ENCODE measurements at regions not wholly inside any gene's neighbourhood (a gene's known extent, or its start where the extent isn't known, plus 50 kb on each side); places are given as distances from the start of the nearest gene placed in this dataset.

DNA sequence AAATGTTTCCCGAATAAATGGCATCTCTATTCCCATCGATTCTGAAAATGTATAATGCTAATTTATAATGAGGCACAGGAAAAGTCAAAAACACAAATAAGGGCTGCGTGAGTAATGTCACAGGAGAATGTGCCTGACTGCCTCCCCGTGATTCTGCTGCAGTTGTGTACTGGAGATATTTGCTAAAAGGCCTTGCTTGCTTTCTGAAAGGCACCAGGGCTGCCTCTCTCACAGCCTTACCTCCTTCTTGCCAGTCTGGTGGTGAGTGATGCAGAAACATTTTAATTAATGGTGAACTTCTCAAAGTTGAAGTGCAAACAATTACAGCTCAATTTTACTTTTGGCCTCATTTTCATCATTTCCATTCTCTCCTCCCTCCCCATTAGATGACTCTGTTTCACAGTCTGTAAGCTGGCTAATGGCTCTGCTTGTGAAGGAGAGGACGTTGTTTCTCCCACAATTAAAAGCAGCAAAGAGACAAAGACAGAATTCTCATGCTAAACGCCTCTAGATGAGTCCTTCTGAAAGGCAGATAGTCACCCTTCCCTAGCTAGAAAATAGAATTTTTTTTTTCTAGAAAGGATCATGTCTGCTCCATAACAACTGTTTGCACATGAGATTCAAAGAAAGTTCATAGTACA is 377.6 kb downstream of the MDFIC start:
- Histone ChIP-seq H3K79me1 (ENCODE audit: low read length) (no peaks in the 10 kb centered on the region), H3K27me3 (ENCODE audit: insufficient read depth, low read length, poor library complexity) (no peaks in the 10 kb centered on the region), H2BK120ac (ENCODE audit: low read depth, low read length) (no peak overlapping the region), H4K8ac (ENCODE audit: low read depth, low read length) (no peak overlapping the region), H2BK15ac (replicated peaks; ENCODE audit: low read depth) (no peak overlapping the region), H3K79me2 (ENCODE audit: control insufficient read depth, insufficient read depth, low read length) (no peaks in the 10 kb centered on the region), H2BK5ac (ENCODE audit: low read length) (no peak overlapping the region), H3K27ac (ENCODE audit: low read depth, low read length) (no peak overlapping the region), H3K4me2 (ENCODE audit: low read length) (no peak overlapping the region), H3K4me3 (ENCODE audit: low read length) (no peak overlapping the region), H3K36me3 (ENCODE audit: control insufficient read depth, insufficient read depth, low read length) (no peaks in the 10 kb centered on the region), H3K18ac (ENCODE audit: low read length) (peak overlapping the region; percentile 14), H3K56ac (ENCODE audit: low read length) (no peak overlapping the region), H3K4me1 (ENCODE audit: control insufficient read depth, low read depth, low read length) (no peaks in the 10 kb centered on the region), H3K4ac (ENCODE audit: low read depth, low read length) (no peak overlapping the region), H3K9ac (ENCODE audit: low read length) (no peak overlapping the region), H3K23ac (ENCODE audit: low read length) (no peak overlapping the region), H4K5ac (ENCODE audit: low read length) (no peak overlapping the region), H2AK5ac (ENCODE audit: low read length) (no peak overlapping the region)
- WGBS (ENCODE audit: extremely low coverage, insufficient coverage, low lambda C conversion rate): no CpG with 5 or more reads among the region's 6 CpGs
- peak; percentile 3 for DNase-seq

DNA sequence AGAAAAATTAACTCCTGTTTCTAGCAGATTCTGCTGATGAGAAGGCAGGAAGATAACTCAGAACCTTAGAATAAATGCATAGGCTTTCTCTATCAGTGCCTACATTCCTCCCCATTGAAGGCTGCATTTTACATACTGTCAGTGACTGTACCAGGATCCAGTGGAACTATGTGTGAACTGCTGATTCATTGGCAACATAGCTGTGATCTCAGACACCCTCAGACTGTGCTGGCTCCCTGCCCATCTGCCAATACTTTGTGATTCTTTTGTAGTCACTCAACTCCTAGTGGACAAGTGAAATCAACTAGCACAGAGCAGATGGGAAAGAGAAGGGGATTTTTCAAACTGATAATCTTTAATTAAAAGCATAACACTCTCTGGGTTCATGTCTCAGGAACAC is 375.8 kb downstream of the MDFIC start:
- H3K18ac ChIP-seq (ENCODE audit: low read length): no peak overlapping the region
- no peak overlapping the region for H2BK5ac ChIP-seq (ENCODE audit: low read length)
- H2AK5ac ChIP-seq (ENCODE audit: low read length): no peak overlapping the region
- H3K27ac ChIP-seq (ENCODE audit: low read depth, low read length): no peak overlapping the region
- no peak overlapping the region for H4K8ac ChIP-seq (ENCODE audit: low read depth, low read length)
- no peak overlapping the region for H3K56ac ChIP-seq (ENCODE audit: low read length)
- no peak overlapping the region for H3K4ac ChIP-seq (ENCODE audit: low read depth, low read length)
- no peaks in the 10 kb centered on the region for H3K27me3 ChIP-seq (ENCODE audit: insufficient read depth, low read length, poor library complexity)
- H2BK15ac ChIP-seq (replicated peaks; ENCODE audit: low read depth): no peak overlapping the region
- no peak overlapping the region for H3K9ac ChIP-seq (ENCODE audit: low read length)
- no peaks in the 10 kb centered on the region for H3K4me1 ChIP-seq (ENCODE audit: control insufficient read depth, low read depth, low read length)
- no peaks in the 10 kb centered on the region for H3K79me2 ChIP-seq (ENCODE audit: control insufficient read depth, insufficient read depth, low read length)
- no peaks in the 10 kb centered on the region for H3K79me1 ChIP-seq (ENCODE audit: low read length)
- H2BK120ac ChIP-seq (ENCODE audit: low read depth, low read length): no peak overlapping the region
- H3K36me3 ChIP-seq (ENCODE audit: control insufficient read depth, insufficient read depth, low read length): no peaks in the 10 kb centered on the region
- H3K4me2 ChIP-seq (ENCODE audit: low read length): no peak overlapping the region
- H3K4me3 ChIP-seq (ENCODE audit: low read length): no peak overlapping the region
- peak; percentile 5 for DNase-seq
- H3K23ac ChIP-seq (ENCODE audit: low read length): no peak overlapping the region
- no peak overlapping the region for H4K5ac ChIP-seq (ENCODE audit: low read length)

DNA sequence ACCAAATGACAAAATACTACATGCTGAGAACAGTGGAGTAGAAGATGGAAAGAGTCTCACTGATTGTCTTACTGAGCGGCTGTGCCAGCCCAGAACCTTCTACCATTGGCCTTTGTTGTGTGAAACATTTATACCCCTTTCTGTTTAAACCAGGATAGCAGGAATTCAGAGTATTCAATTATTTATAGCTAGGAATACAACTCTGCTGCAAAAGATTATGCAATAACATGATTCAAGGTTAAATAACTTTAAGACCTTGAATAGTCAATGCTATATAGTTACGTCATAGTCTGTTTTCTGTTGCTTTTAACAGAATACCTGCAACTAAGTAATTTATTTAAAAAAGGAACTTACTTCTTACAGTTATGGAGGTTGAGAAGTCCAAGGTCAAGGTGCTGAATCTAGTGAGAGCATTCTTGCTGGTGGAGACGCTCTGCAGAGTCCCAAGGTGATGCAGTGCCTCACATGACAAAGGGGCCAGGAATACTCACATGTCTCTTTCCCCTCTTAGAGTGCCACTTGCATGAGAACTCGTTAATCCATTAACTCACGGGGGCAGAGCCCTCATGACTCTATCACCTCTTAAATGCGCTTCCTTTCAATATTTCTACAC is 371.8 kb downstream of the MDFIC start:
- H3K79me1 ChIP-seq (ENCODE audit: low read length): no peaks in the 10 kb centered on the region

DNA sequence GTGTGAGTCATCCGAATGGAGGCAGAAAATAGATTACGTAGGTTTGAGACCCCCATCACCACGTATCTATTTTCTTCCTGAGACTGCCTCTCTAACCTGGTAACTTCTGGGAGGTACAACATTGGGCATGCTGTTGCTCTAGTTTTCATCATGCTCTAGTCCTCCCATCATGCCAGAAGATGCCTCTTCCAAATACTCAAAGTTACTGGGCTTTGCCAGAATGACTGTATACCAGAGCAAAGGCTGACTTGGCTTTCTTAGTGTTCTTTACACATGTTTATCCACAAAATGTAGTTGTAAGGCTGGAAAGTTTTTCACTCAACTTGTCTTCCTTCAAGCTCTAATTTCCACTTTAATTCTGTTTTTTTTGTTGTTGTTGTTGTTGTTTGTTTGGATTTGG is 370.5 kb downstream of the MDFIC start:
- DNase-seq: no peak
- no CpG with 5 or more reads among the region's 3 CpGs for WGBS (ENCODE audit: extremely low coverage, insufficient coverage, low lambda C conversion rate)
- Histone ChIP-seq H3K79me1 (ENCODE audit: low read length) (no peaks in the 10 kb centered on the region), H3K4me2 (ENCODE audit: low read length) (no peak overlapping the region), H2BK120ac (ENCODE audit: low read depth, low read length) (no peak overlapping the region), H2BK5ac (ENCODE audit: low read length) (no peak overlapping the region), H2BK15ac (replicated peaks; ENCODE audit: low read depth) (no peak overlapping the region), H3K4me3 (ENCODE audit: low read length) (no peak overlapping the region), H3K4me1 (ENCODE audit: control insufficient read depth, low read depth, low read length) (no peaks in the 10 kb centered on the region), H3K9ac (ENCODE audit: low read length) (no peak overlapping the region), H3K4ac (ENCODE audit: low read depth, low read length) (no peak overlapping the region), H2AK5ac (ENCODE audit: low read length) (no peak overlapping the region), H4K8ac (ENCODE audit: low read depth, low read length) (no peak overlapping the region), H3K79me2 (ENCODE audit: control insufficient read depth, insufficient read depth, low read length) (no peaks in the 10 kb centered on the region), H3K27me3 (ENCODE audit: insufficient read depth, low read length, poor library complexity) (no peaks in the 10 kb centered on the region), H3K18ac (ENCODE audit: low read length) (no peak overlapping the region), H3K23ac (ENCODE audit: low read length) (no peak overlapping the region), H4K5ac (ENCODE audit: low read length) (no peak overlapping the region), H3K27ac (ENCODE audit: low read depth, low read length) (no peak overlapping the region), H3K56ac (ENCODE audit: low read length) (no peak overlapping the region), H3K36me3 (ENCODE audit: control insufficient read depth, insufficient read depth, low read length) (no peaks in the 10 kb centered on the region)

More for the DNA sequence above, 371.8 kb downstream of the MDFIC start:
- H2BK15ac ChIP-seq (replicated peaks; ENCODE audit: low read depth): no peak overlapping the region
- H3K27ac ChIP-seq (ENCODE audit: low read depth, low read length): no peak overlapping the region
- no peaks in the 10 kb centered on the region for H3K4me1 ChIP-seq (ENCODE audit: control insufficient read depth, low read depth, low read length)
- H3K27me3 ChIP-seq (ENCODE audit: insufficient read depth, low read length, poor library complexity): no peaks in the 10 kb centered on the region
- no peak overlapping the region for H3K4me3 ChIP-seq (ENCODE audit: low read length)
- no peak overlapping the region for H3K4me2 ChIP-seq (ENCODE audit: low read length)
- H3K9ac ChIP-seq (ENCODE audit: low read length): no peak overlapping the region
- no peak overlapping the region for H4K8ac ChIP-seq (ENCODE audit: low read depth, low read length)
- no peaks in the 10 kb centered on the region for H3K79me2 ChIP-seq (ENCODE audit: control insufficient read depth, insufficient read depth, low read length)
- no peak overlapping the region for H3K56ac ChIP-seq (ENCODE audit: low read length)
- H3K18ac ChIP-seq (ENCODE audit: low read length): no peak overlapping the region
- no CpG with 5 or more reads among the region's 6 CpGs for WGBS (ENCODE audit: extremely low coverage, insufficient coverage, low lambda C conversion rate)
- H3K36me3 ChIP-seq (ENCODE audit: control insufficient read depth, insufficient read depth, low read length): no peaks in the 10 kb centered on the region
- no peak overlapping the region for H3K4ac ChIP-seq (ENCODE audit: low read depth, low read length)
- no peak overlapping the region for H4K5ac ChIP-seq (ENCODE audit: low read length)
- no peak overlapping the region for H3K23ac ChIP-seq (ENCODE audit: low read length)
- no peak overlapping the region for H2BK5ac ChIP-seq (ENCODE audit: low read length)
- DNase-seq: no peak
- H2AK5ac ChIP-seq (ENCODE audit: low read length): no peak overlapping the region
- no peak overlapping the region for H2BK120ac ChIP-seq (ENCODE audit: low read depth, low read length)

DNA sequence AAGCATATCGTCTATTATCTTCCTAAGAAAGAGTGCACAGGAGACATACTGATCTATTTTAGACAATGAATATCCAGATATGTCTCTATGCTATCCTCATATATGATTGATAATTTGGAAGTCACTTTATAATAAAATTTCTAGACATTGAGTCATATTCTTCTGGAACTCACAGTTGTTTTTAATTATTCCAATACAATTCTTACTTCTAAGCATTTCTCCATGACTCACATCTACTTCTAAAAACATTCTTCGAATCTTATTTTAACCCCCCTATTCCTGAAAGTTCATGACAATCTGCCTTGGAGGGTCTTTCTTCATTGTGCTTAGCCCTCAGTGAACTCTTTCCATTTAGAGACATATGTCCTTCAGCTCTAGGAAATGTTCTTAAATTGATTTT is 368.1 kb downstream of the MDFIC start:
- Histone ChIP-seq H2BK120ac (ENCODE audit: low read depth, low read length) (no peak overlapping the region), H3K4ac (ENCODE audit: low read depth, low read length) (no peak overlapping the region), H4K5ac (ENCODE audit: low read length) (no peak overlapping the region), H3K27me3 (ENCODE audit: insufficient read depth, low read length, poor library complexity) (no peaks in the 10 kb centered on the region), H3K36me3 (ENCODE audit: control insufficient read depth, insufficient read depth, low read length) (no peaks in the 10 kb centered on the region), H3K56ac (ENCODE audit: low read length) (no peak overlapping the region), H3K79me1 (ENCODE audit: low read length) (no peaks in the 10 kb centered on the region), H3K18ac (ENCODE audit: low read length) (no peak overlapping the region), H3K4me1 (ENCODE audit: control insufficient read depth, low read depth, low read length) (no peaks in the 10 kb centered on the region), H3K79me2 (ENCODE audit: control insufficient read depth, insufficient read depth, low read length) (no peaks in the 10 kb centered on the region), H3K4me2 (ENCODE audit: low read length) (no peak overlapping the region), H3K4me3 (ENCODE audit: low read length) (no peak overlapping the region), H2AK5ac (ENCODE audit: low read length) (no peak overlapping the region), H2BK5ac (ENCODE audit: low read length) (no peak overlapping the region), H2BK15ac (replicated peaks; ENCODE audit: low read depth) (no peak overlapping the region), H3K9ac (ENCODE audit: low read length) (no peak overlapping the region), H4K8ac (ENCODE audit: low read depth, low read length) (no peak overlapping the region), H3K23ac (ENCODE audit: low read length) (no peak overlapping the region), H3K27ac (ENCODE audit: low read depth, low read length) (no peak overlapping the region)
- WGBS (ENCODE audit: extremely low coverage, insufficient coverage, low lambda C conversion rate): 100% methylated on average over 1 of the region's 2 CpGs
- DNase-seq: no peak

DNA sequence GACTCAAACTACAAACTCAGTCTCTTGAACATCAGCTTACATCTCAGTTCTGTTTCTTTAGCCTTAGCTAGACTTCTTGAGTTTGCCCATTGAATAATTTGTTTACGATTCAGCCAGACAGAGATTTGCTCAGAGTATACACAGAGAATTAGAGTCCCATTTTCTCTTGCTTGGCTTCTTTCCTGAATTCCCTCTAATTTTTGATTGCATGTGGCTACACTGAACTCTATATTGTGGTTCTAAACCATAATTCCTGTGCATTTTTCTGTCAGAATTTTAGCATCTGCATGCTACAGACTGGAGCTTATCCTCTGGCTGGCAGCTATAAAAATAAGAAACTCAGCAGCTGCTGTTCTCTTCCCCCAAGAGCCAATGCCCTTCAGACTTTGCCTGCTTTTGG is 354.9 kb downstream of the MDFIC start:
- no peak overlapping the region for H2BK15ac ChIP-seq (replicated peaks; ENCODE audit: low read depth)
- no peak overlapping the region for H3K4me2 ChIP-seq (ENCODE audit: low read length)
- no peak overlapping the region for H2BK5ac ChIP-seq (ENCODE audit: low read length)
- no peaks in the 10 kb centered on the region for H3K36me3 ChIP-seq (ENCODE audit: control insufficient read depth, insufficient read depth, low read length)
- no peaks in the 10 kb centered on the region for H3K79me2 ChIP-seq (ENCODE audit: control insufficient read depth, insufficient read depth, low read length)
- no peaks in the 10 kb centered on the region for H3K79me1 ChIP-seq (ENCODE audit: low read length)
- H3K23ac ChIP-seq (ENCODE audit: low read length): no peak overlapping the region
- H2BK120ac ChIP-seq (ENCODE audit: low read depth, low read length): no peak overlapping the region
- H3K27me3 ChIP-seq (ENCODE audit: insufficient read depth, low read length, poor library complexity): no peaks in the 10 kb centered on the region
- DNase-seq: no peak
- WGBS (ENCODE audit: extremely low coverage, insufficient coverage, low lambda C conversion rate): no CpG with 5 or more reads among the region's 1 CpG
- H3K4me3 ChIP-seq (ENCODE audit: low read length): no peak overlapping the region
- H3K4ac ChIP-seq (ENCODE audit: low read depth, low read length): no peak overlapping the region
- no peak overlapping the region for H4K5ac ChIP-seq (ENCODE audit: low read length)
- no peak overlapping the region for H3K27ac ChIP-seq (ENCODE audit: low read depth, low read length)
- no peak overlapping the region for H3K18ac ChIP-seq (ENCODE audit: low read length)
- H3K9ac ChIP-seq (ENCODE audit: low read length): no peak overlapping the region
- no peak overlapping the region for H4K8ac ChIP-seq (ENCODE audit: low read depth, low read length)
- H2AK5ac ChIP-seq (ENCODE audit: low read length): no peak overlapping the region
- H3K4me1 ChIP-seq (ENCODE audit: control insufficient read depth, low read depth, low read length): no peaks in the 10 kb centered on the region
- H3K56ac ChIP-seq (ENCODE audit: low read length): no peak overlapping the region

Measured in mesendoderm (in vitro differentiated cells).